SU-DHL-6 (cell line): ENCODE measurements at regions not wholly inside any gene's neighbourhood (a gene's known extent, or its start where the extent isn't known, plus 50 kb on each side); places are given as distances from the start of the nearest gene placed in this dataset.

Experiments used
- H2AFZ ChIP-seq: fragments of 200-600 bp; sonication (generic); 2 replicates; pipeline ENCODE4 v1.6.1; 2014; ENCODE audit warnings: low read depth, mild to moderate bottlenecking, moderate library complexity, mixed read lengths, antibody characterized with exemption, low read length; ENCODE audit not compliant: severe bottlenecking
- H3F3A ChIP-seq: fragments of 200-600 bp; shearing (Covaris generic); 2 replicates; pipeline ENCODE4 v1.6.0; 2016; ENCODE audit warnings: antibody characterized with exemption, mild to moderate bottlenecking; ENCODE audit not compliant: insufficient read depth
- H3K27ac ChIP-seq: fragments of 200-600 bp; sonication (generic); 2 replicates; pipeline ENCODE4 v1.5.1; 2016; ENCODE audit warnings: low read depth, mild to moderate bottlenecking, low read length, moderate library complexity, mixed read lengths
- H3K27me3 ChIP-seq: fragments of 200-600 bp; sonication (generic), shearing (Covaris generic); 2 replicates; pipeline ENCODE4 v1.6.0; 2014; ENCODE audit warnings: mild to moderate bottlenecking, low read length
- H3K36me3 ChIP-seq: fragments of 200-600 bp; sonication (generic); 2 replicates; pipeline ENCODE4 v1.6.1; 2014; ENCODE audit warnings: mild to moderate bottlenecking, low read length, mixed read lengths
- H3K4me2 ChIP-seq: fragments of 300-600, 200-600 bp; shearing (Covaris generic), sonication (generic); 2 replicates; pipeline ENCODE4 v1.6.0; 2014; ENCODE audit warnings: low read length, low read depth, mild to moderate bottlenecking; ENCODE audit not compliant: poor library complexity, severe bottlenecking
- H3K4me3 ChIP-seq: fragments of 200-600 bp; sonication (generic); 2 replicates; pipeline ENCODE4 v1.5.1; 2014; ENCODE audit warnings: antibody characterized with exemption, low read length, mild to moderate bottlenecking, mixed read lengths; ENCODE audit not compliant: insufficient read depth, poor library complexity, severe bottlenecking
- H3K79me2 ChIP-seq: fragments of 200-600 bp; sonication (generic); 2 replicates; pipeline ENCODE4 v1.6.1; 2014; ENCODE audit warnings: mild to moderate bottlenecking, low read length, moderate library complexity; ENCODE audit not compliant: insufficient read depth
- H3K9ac ChIP-seq: fragments of 200-600 bp; sonication (generic); 2 replicates; pipeline ENCODE4 v1.7.0; 2014; ENCODE audit warnings: mild to moderate bottlenecking, low read length
- H3K9me2 ChIP-seq: fragments of 200-600 bp; sonication (generic); replicated peaks from 2 replicates; pipeline ENCODE4 v1.6.1; 2014; ENCODE audit warnings: low read length; ENCODE audit not compliant: insufficient read depth
- H3K9me3 ChIP-seq: fragments of 200-600 bp; sonication (generic); 2 replicates; pipeline ENCODE4 v1.6.1; 2014; ENCODE audit warnings: low read length, mixed read lengths; ENCODE audit not compliant: insufficient read depth
- H4K20me1 ChIP-seq: fragments of 200-600 bp; sonication (generic); 2 replicates; pipeline ENCODE4 v1.6.1; 2014; ENCODE audit warnings: low read depth, mild to moderate bottlenecking, antibody characterized with exemption, low read length, moderate library complexity, mixed read lengths
- EZH2phosphoT487 ChIP-seq: fragments of 200-600 bp; sonication (generic), shearing (Covaris generic); conservative IDR thresholded peaks from 2 replicates; pipeline ENCODE4 v1.6.1; 2018; ENCODE audit warnings: mild to moderate bottlenecking, antibody characterized with exemption, low read length, moderate library complexity, mixed read lengths
- TF ChIP-seq, protein P1 (sequence below): fragments of 200-600 bp; sonication (generic); IDR thresholded peaks from one replicate; pipeline ENCODE4 v1.5.1; 2017; ENCODE audit warnings: antibody characterized with exemption, mild to moderate bottlenecking, low read length, moderate library complexity; ENCODE audit not compliant: insufficient read depth, poor library complexity, severe bottlenecking

DNA sequence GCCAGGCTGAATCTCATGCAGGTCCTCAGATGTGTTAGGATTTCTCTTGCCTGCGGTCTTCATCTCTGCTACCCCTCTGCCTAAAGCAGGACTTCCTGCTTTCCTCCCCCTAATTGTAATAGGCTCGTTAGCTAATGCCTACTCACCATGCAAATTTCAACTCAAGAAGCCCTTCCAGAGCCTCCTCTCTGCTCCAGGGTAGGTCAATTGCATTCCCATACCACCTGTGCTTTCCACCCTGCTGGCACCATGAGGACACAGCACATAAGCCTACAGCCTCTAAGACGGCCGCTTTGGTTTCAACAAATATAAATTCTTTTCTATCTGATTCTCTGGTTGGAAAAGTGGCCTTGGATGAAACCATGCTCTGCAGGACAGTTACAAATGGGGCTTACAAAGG, 93.9 kb downstream of the QDPR start:
- H3K9me3 ChIP-seq: no peaks in the 10 kb centered on the region
- H3K27me3 ChIP-seq: no peaks in the 10 kb centered on the region
- no peaks in the 10 kb centered on the region for H3F3A ChIP-seq
- H3K4me2 ChIP-seq: no peak overlapping the region
- TF ChIP-seq EZH2phosphoT487: no peak
- TF ChIP-seq, protein P1, sequence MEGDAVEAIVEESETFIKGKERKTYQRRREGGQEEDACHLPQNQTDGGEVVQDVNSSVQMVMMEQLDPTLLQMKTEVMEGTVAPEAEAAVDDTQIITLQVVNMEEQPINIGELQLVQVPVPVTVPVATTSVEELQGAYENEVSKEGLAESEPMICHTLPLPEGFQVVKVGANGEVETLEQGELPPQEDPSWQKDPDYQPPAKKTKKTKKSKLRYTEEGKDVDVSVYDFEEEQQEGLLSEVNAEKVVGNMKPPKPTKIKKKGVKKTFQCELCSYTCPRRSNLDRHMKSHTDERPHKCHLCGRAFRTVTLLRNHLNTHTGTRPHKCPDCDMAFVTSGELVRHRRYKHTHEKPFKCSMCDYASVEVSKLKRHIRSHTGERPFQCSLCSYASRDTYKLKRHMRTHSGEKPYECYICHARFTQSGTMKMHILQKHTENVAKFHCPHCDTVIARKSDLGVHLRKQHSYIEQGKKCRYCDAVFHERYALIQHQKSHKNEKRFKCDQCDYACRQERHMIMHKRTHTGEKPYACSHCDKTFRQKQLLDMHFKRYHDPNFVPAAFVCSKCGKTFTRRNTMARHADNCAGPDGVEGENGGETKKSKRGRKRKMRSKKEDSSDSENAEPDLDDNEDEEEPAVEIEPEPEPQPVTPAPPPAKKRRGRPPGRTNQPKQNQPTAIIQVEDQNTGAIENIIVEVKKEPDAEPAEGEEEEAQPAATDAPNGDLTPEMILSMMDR: no peak
- H4K20me1 ChIP-seq: no peaks in the 10 kb centered on the region
- no peak overlapping the region for H3K9ac ChIP-seq
- no peaks in the 10 kb centered on the region for H3K79me2 ChIP-seq
- no peaks in the 10 kb centered on the region for H3K36me3 ChIP-seq
- no peak overlapping the region for H2AFZ ChIP-seq
- no peak overlapping the region for H3K27ac ChIP-seq
- no peak overlapping the region for H3K4me3 ChIP-seq
- H3K9me2 ChIP-seq: no peaks in the 10 kb centered on the region

DNA sequence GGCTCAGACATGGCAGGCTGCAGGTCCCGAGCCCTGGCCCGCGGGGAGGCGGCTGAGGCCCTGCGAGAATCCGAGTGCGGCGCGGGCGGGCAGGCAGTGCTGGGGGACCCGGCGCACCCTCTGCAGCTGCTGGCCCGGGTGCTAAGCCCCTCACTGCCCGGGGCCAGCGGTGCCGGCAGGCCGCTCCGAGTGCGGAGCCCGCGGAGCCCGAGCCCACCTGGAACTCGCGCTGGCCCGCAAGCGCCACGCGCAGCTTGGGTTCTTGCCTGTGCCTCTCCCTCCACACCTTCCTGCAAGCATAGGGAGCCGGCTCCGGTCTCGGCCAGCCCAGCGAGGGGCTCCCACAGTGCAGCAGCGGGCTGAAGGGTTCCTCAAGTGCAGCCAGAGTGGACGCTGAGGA, 97.5 kb downstream of the QDPR start:
- H3K36me3 ChIP-seq: no peaks in the 10 kb centered on the region
- no peak overlapping the region for H3K9ac ChIP-seq
- H3K79me2 ChIP-seq: no peaks in the 10 kb centered on the region
- no peaks in the 10 kb centered on the region for H3K27me3 ChIP-seq
- H3F3A ChIP-seq: no peaks in the 10 kb centered on the region
- H3K4me2 ChIP-seq: no peak overlapping the region
- H2AFZ ChIP-seq: no peak overlapping the region
- no peaks in the 10 kb centered on the region for H3K9me2 ChIP-seq
- no peak overlapping the region for H3K27ac ChIP-seq
- no peaks in the 10 kb centered on the region for H3K9me3 ChIP-seq
- no peaks in the 10 kb centered on the region for H4K20me1 ChIP-seq
- TF ChIP-seq, protein P1: no peak
- TF ChIP-seq EZH2phosphoT487: no peak
- H3K4me3 ChIP-seq: no peak overlapping the region

DNA sequence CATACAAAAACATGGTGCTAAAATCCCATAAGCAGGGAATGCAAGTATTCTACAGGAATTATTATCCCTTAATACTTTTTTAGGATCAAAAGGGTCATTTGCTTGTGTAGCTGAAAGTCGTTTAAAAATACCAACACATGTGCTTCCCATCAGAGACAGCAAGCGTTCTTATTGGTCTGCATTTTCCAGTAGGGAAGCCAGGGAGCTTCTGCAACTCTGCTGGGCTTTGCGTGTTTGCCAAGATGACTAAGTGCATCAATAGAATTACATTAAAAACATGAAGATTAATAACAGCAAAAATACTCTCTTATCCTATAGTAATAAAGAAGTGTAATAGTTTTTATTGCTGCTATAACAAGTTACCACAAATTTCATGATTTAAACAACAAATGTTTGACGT, 111.2 kb downstream of the QDPR start:
- H3K36me3 ChIP-seq: no peaks in the 10 kb centered on the region
- H3K27me3 ChIP-seq: no peaks in the 10 kb centered on the region
- no peaks in the 10 kb centered on the region for H3K9me2 ChIP-seq
- H3K79me2 ChIP-seq: no peaks in the 10 kb centered on the region
- H2AFZ ChIP-seq: no peak overlapping the region
- no peak overlapping the region for H3K9ac ChIP-seq
- H3K4me2 ChIP-seq: no peak overlapping the region
- no peaks in the 10 kb centered on the region for H4K20me1 ChIP-seq
- H3K4me3 ChIP-seq: no peak overlapping the region
- TF ChIP-seq, protein P1: no peak
- TF ChIP-seq EZH2phosphoT487: no peak
- no peaks in the 10 kb centered on the region for H3F3A ChIP-seq
- no peak overlapping the region for H3K27ac ChIP-seq
- no peaks in the 10 kb centered on the region for H3K9me3 ChIP-seq

DNA sequence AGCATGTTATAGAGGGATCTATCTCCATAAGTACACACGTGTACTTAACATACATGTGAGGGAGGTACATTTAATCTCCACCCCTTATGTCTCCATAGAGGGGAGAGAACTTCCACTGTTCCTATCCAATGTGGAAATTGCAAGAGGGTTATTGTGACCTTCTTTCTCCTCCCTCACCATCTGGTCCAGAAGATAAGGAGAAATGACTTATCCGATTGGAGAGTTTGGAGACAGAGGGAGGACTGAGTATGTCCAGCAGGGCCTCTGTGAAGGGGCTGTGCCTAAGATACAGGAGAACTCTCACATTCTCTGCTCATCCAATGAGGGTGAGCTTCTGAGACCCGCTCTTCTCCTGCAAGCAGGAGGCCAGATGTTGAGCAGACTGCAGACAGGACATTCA, 113.1 kb downstream of the QDPR start:
- TF ChIP-seq, protein P1: no peak
- TF ChIP-seq EZH2phosphoT487: no peak
- no peak overlapping the region for H3K27ac ChIP-seq

More for the DNA sequence above, 113.1 kb downstream of the QDPR start:
- H3F3A ChIP-seq: no peaks in the 10 kb centered on the region
- no peaks in the 10 kb centered on the region for H3K36me3 ChIP-seq
- no peaks in the 10 kb centered on the region for H3K9me2 ChIP-seq
- no peak overlapping the region for H2AFZ ChIP-seq
- no peak overlapping the region for H3K4me2 ChIP-seq
- H4K20me1 ChIP-seq: no peaks in the 10 kb centered on the region
- H3K9me3 ChIP-seq: no peaks in the 10 kb centered on the region
- no peak overlapping the region for H3K4me3 ChIP-seq
- H3K27me3 ChIP-seq: no peaks in the 10 kb centered on the region
- no peak overlapping the region for H3K9ac ChIP-seq
- H3K79me2 ChIP-seq: no peaks in the 10 kb centered on the region
